ENCODE measurements at regions not wholly inside any gene's neighbourhood (a gene's known extent, or its start where the extent isn't known, plus 50 kb on each side); places are given as distances from the start of the nearest gene placed in this dataset.
"Not testable (repeated sequence)": the region's sequence is repeated elsewhere in the genome, so short reads cannot be mapped to it uniquely, and the experiment has no call there.

GRCh38 chr4:189206953-189207352 lies 733.7 kb upstream of the FRG1 start:
- DNase-seq, result no peak

- no peak for DNase-seq
Measured at GRCh38 chr4:189207872-189208271, 732.8 kb upstream of the FRG1 start.

GRCh38 chr4:189215574-189215973 lies 725.1 kb upstream of the FRG1 start:
- no peak for DNase-seq

- DNase-seq, result no peak
Measured at GRCh38 chr4:189221691-189222090, 719.0 kb upstream of the FRG1 start.

GRCh38 chr4:189228726-189229125 lies 711.9 kb upstream of the FRG1 start:
- no peak for DNase-seq

- no peak for DNase-seq
Measured at GRCh38 chr4:189232274-189232673, 708.4 kb upstream of the FRG1 start.

GRCh38 chr4:189233754-189234153 lies 706.9 kb upstream of the FRG1 start:
- not testable (repeated sequence) for DNase-seq

GRCh38 chr4:189234948-189235347 lies 705.7 kb upstream of the FRG1 start:
- DNase-seq, result peak; percentile 2

GRCh38 chr4:189235599-189235998 lies 705.1 kb upstream of the FRG1 start:
- DNase-seq, result no peak

- not testable (repeated sequence) for DNase-seq
Measured at GRCh38 chr4:189236321-189236720, 704.4 kb upstream of the FRG1 start.

GRCh38 chr4:189237340-189237739 lies 703.3 kb upstream of the FRG1 start:
- DNase-seq, result no peak

- DNase-seq, result no peak
Measured at GRCh38 chr4:189255636-189256035, 685.0 kb upstream of the FRG1 start.

GRCh38 chr4:189261475-189261874 lies 679.2 kb upstream of the FRG1 start:
- DNase-seq, result no peak

GRCh38 chr4:189265515-189265914 lies 675.2 kb upstream of the FRG1 start:
- no peak for DNase-seq

GRCh38 chr4:189267312-189267965 lies 673.2 kb upstream of the FRG1 start:
- no peak for DNase-seq

GRCh38 chr4:189278597-189279165 lies 662.0 kb upstream of the FRG1 start:
- no peak for DNase-seq

- no peak for DNase-seq
Measured at GRCh38 chr4:189279188-189279587, 661.5 kb upstream of the FRG1 start.

- no peak for DNase-seq
Measured at GRCh38 chr4:189285377-189285776, 655.3 kb upstream of the FRG1 start.

- no peak for DNase-seq
Measured at GRCh38 chr4:189291939-189292338, 648.7 kb upstream of the FRG1 start.

GRCh38 chr4:189293459-189293858 lies 647.2 kb upstream of the FRG1 start:
- DNase-seq, result no peak

- DNase-seq, result no peak
Measured at GRCh38 chr4:189294574-189294973, 646.1 kb upstream of the FRG1 start.

- DNase-seq, result no peak
Measured at GRCh38 chr4:189299706-189300105, 641.0 kb upstream of the FRG1 start.

GRCh38 chr4:189301692-189302091 lies 639.0 kb upstream of the FRG1 start:
- no peak for DNase-seq

- no peak for DNase-seq
Measured at GRCh38 chr4:189302719-189303118, 638.0 kb upstream of the FRG1 start.

- DNase-seq, result no peak
Measured at GRCh38 chr4:189304167-189304566, 636.5 kb upstream of the FRG1 start.
